PC-9 (cell line): ENCODE measurements at regions not wholly inside any gene's neighbourhood (a gene's known extent, or its start where the extent isn't known, plus 50 kb on each side); places are given as distances from the start of the nearest gene placed in this dataset.

Source experiments
- BruUV-seq: library from RNA; stranded (reverse); fragments of 400-500 nt; replicated peaks from 2 replicates; lab custom pipeline; 2021; lab: Mats Ljungman, UMichigan
- CTCF ChIA-PET: fragments of 300-600 bp; sonication (Branson Sonifier 250); formaldehyde crosslinking; loops from one replicate; lab custom pipeline; 2022; ENCODE audit warnings: antibody characterized with exemption; lab: Charles Lee
- POLR2A ChIA-PET: fragments of 300-600 bp; sonication (Branson Sonifier 250); formaldehyde crosslinking; loops from one replicate; lab custom pipeline; 2022; ENCODE audit warnings: antibody characterized with exemption; ENCODE audit not compliant: unreplicated experiment; lab: Charles Lee
- DNase-seq, 2 experiments: peaks; one replicate each; pipeline versions ENCODE4 v3.0.0 to v3.0.0-alpha.2; 2015 to 2022; ENCODE audit warnings: mixed read lengths in 1 of 2
- H2AFZ ChIP-seq: fragments of 200-600 bp; sonication (generic); 2 replicates; pipeline ENCODE4 v1.8.1; 2017; ENCODE audit warnings: antibody characterized with exemption
- H3F3A ChIP-seq: fragments of 200-600 bp; sonication (generic); 2 replicates; pipeline ENCODE4 v1.8.1; 2017; ENCODE audit warnings: antibody characterized with exemption, mild to moderate bottlenecking, low read depth; ENCODE audit not compliant: insufficient read depth
- H3K27ac ChIP-seq: fragments of 200-600 bp; sonication (generic); 2 replicates; pipeline ENCODE4 v1.6.1; 2016; ENCODE audit warnings: mixed run types
- H3K27me3 ChIP-seq: fragments of 200-600 bp; sonication (generic); 2 replicates; pipeline ENCODE4 v1.6.1; 2016; ENCODE audit warnings: low read depth, mixed run types; ENCODE audit not compliant: insufficient read depth
- H3K36me3 ChIP-seq: fragments of 200-600 bp; sonication (generic); 2 replicates; pipeline ENCODE4 v1.6.1; 2016; ENCODE audit warnings: low read depth, mixed run types
- H3K4me1 ChIP-seq: fragments of 200-600 bp; sonication (generic); replicated peaks from 2 replicates; pipeline ENCODE4 v1.6.1; 2016; ENCODE audit warnings: mixed run types; ENCODE audit not compliant: insufficient read depth
- H3K4me2 ChIP-seq: fragments of 200-600 bp; sonication (generic); 2 replicates; pipeline ENCODE4 v1.6.1; 2017; ENCODE audit warnings: mixed run types
- H3K4me3 ChIP-seq: fragments of 200-600 bp; sonication (generic); 2 replicates; pipeline ENCODE4 v1.6.1; 2016; ENCODE audit warnings: mixed run types
- H3K79me2 ChIP-seq: fragments of 200-600 bp; sonication (generic); 2 replicates; pipeline ENCODE4 v1.6.1; 2017; ENCODE audit warnings: low read depth, mixed run types
- H3K9me2 ChIP-seq: fragments of 200-600 bp; sonication (generic); 2 replicates; pipeline ENCODE4 v1.8.1; 2017; ENCODE audit warnings: mild to moderate bottlenecking; ENCODE audit not compliant: insufficient read depth
- H3K9me3 ChIP-seq: fragments of 200-600 bp; sonication (generic); 2 replicates; pipeline ENCODE4 v1.8.1; 2016; ENCODE audit warnings: low read depth; ENCODE audit not compliant: insufficient read depth
- H4K20me1 ChIP-seq: fragments of 200-600 bp; sonication (generic); 2 replicates; pipeline ENCODE4 v1.8.1; 2017; ENCODE audit not compliant: insufficient read depth
- EZH2 ChIP-seq: fragments of 200-600 bp; sonication (generic); IDR thresholded peaks from 2 replicates; pipeline ENCODE4 v1.8.0; 2017; ENCODE audit warnings: antibody characterized with exemption, low read depth
- intact Hi-C: fragments of 100-400 bp; cut with micrococcal nuclease; formaldehyde crosslinking; loops from one replicate; pipeline ENCODE4 v1.10.0; 2022; ENCODE audit not compliant: unreplicated experiment
- TF ChIP-seq, protein P1 (sequence below): fragments of 200-600 bp; sonication (generic); conservative IDR thresholded peaks from 2 replicates; pipeline ENCODE4 v1.6.1; 2017; ENCODE audit warnings: mixed run types, antibody characterized with exemption, mild to moderate bottlenecking, moderate library complexity

DNA sequence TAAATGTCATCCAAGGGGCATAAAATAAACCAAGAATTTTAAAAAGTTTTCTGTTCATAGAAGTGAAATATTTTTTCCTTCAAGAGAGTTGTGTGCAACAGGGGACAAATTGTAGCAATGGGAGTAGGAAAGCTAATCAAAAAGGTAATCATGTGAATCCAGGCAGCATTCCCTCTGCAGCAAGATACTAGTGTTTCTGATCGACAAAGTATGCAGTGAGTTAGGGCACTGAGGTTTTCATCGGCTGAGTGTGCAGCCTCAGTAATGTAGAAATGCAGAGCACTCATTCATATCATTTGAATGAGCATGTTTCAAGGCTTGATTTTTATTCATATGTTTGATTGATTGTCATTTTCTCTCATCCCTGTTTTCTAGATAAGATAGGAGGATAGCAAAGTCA lies 321.7 kb downstream of the PCDH7 start:
- H3K4me1 ChIP-seq, result peaks cover 16% of the 10 kb centered on the region
- no peaks in the 10 kb centered on the region for H3F3A ChIP-seq
- H3K27me3 ChIP-seq, result no peaks in the 10 kb centered on the region
- intact Hi-C loops, result loop anchor here (10.0 kb wide), 1 partner anchor 333 kb away; no protein-coding TSS in a partner anchor
- H3K36me3 ChIP-seq, result no peaks in the 10 kb centered on the region
- H3K27ac ChIP-seq, result no peak overlapping the region
- no peaks in the 10 kb centered on the region for H4K20me1 ChIP-seq
- H3K4me3 ChIP-seq, result no peak overlapping the region
- no peak overlapping the region for H3K4me2 ChIP-seq
- no peaks in the 10 kb centered on the region for H3K9me3 ChIP-seq
- CTCF ChIA-PET, result no interaction called here
- POLR2A ChIA-PET, result no interaction called here
- TF ChIP-seq, protein P1, sequence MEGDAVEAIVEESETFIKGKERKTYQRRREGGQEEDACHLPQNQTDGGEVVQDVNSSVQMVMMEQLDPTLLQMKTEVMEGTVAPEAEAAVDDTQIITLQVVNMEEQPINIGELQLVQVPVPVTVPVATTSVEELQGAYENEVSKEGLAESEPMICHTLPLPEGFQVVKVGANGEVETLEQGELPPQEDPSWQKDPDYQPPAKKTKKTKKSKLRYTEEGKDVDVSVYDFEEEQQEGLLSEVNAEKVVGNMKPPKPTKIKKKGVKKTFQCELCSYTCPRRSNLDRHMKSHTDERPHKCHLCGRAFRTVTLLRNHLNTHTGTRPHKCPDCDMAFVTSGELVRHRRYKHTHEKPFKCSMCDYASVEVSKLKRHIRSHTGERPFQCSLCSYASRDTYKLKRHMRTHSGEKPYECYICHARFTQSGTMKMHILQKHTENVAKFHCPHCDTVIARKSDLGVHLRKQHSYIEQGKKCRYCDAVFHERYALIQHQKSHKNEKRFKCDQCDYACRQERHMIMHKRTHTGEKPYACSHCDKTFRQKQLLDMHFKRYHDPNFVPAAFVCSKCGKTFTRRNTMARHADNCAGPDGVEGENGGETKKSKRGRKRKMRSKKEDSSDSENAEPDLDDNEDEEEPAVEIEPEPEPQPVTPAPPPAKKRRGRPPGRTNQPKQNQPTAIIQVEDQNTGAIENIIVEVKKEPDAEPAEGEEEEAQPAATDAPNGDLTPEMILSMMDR, result no peak
- no peak for DNase-seq
- no peaks in the 10 kb centered on the region for H3K9me2 ChIP-seq
- BruUV-seq, result no TSS peak
- H2AFZ ChIP-seq, result no peak overlapping the region
- no peaks in the 10 kb centered on the region for H3K79me2 ChIP-seq

DNA sequence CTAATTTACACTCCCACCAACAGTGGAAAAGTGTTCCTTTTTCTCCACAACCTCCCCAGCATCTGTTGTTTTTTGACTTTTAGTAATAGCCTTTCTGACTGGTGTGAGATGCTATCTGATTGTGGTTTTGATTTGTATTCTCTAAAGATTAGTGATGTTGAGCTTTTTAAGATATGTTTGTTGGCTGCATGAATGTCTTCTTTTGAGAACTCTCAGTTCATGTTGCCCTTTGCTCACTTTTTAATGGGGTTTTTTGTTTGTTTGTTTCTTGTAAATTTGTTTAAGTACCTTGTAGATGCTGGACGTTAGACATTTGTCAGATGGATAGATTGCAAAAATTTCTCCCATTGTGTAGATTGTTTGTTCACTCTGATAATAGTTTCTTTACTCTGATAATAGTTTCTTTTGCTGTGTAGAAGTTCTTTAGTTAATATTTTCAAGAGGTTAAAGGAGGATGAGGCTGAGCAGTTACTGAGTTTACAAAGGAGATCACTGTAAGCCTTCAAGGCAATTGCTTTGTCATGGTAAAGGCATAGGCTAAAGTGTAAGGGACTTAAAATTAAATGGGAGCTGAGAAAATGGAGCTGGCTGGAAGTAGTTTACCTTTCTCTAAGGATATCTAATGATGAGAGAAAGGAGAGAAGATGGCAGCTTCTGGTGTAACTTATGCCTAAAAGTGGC lies 323.4 kb downstream of the PCDH7 start:
- Histone ChIP-seq H3K9me2 (no peaks in the 10 kb centered on the region), H3K27me3 (no peaks in the 10 kb centered on the region), H3F3A (no peaks in the 10 kb centered on the region), H4K20me1 (no peaks in the 10 kb centered on the region), H3K4me3 (no peak overlapping the region), H3K9me3 (no peaks in the 10 kb centered on the region), H3K79me2 (no peaks in the 10 kb centered on the region), H2AFZ (no peak overlapping the region), H3K36me3 (no peaks in the 10 kb centered on the region), H3K4me2 (no peak overlapping the region), H3K4me1 (peaks cover 16% of the 10 kb centered on the region), H3K27ac (no peak overlapping the region)
- CTCF ChIA-PET, result no interaction called here
- no TSS peak for BruUV-seq
- POLR2A ChIA-PET, result no interaction called here
- TF ChIP-seq, protein P1, result no peak
- TF ChIP-seq EZH2, result no peak
- no peak for DNase-seq
- intact Hi-C loops, result loop anchor here (2.0 to 10.0 kb wide), 3 partner anchors 45 to 331 kb away; no protein-coding TSS in a partner anchor

DNA sequence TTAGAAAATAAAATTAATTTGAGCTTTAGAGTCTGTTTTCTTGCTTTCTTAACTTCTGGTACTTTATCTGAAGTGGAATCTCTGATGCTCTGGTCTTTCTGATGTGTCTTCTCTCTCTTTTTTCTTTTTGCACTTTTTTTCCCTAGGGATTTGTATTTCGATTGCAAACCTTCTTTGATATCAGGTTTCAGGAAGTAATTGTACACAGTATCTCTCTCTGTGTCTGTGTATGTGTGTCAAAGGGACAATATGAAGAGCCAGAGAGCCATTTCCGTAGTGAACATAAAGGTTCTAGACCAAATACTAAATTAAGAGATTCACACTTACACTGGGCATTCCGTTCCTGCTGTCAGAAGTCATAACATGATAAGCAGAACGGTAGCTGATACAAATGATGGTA lies 325.0 kb downstream of the PCDH7 start:
- no peak overlapping the region for H2AFZ ChIP-seq
- H3F3A ChIP-seq, result no peaks in the 10 kb centered on the region
- H3K36me3 ChIP-seq, result no peaks in the 10 kb centered on the region
- no peak for TF ChIP-seq EZH2
- TF ChIP-seq, protein P1, result no peak
- ChIA-PET POLR2A (no interaction called here), CTCF (interaction anchor here (0.9 to 1.4 kb wide), 2 partner anchors 81 to 326 kb away, joined by 4 read pairs; no protein-coding TSS in a partner anchor)
- peak overlapping the region; percentile 38 for H3K4me2 ChIP-seq
- no peaks in the 10 kb centered on the region for H3K9me2 ChIP-seq
- H3K9me3 ChIP-seq, result no peaks in the 10 kb centered on the region
- no peak overlapping the region for H3K4me3 ChIP-seq
- no peaks in the 10 kb centered on the region for H4K20me1 ChIP-seq
- peak in 1 of 2 experiments; percentile 39 for DNase-seq
- BruUV-seq, result no TSS peak
- intact Hi-C loops, result loop anchor here (1.0 to 10.0 kb wide), 4 partner anchors 44 to 330 kb away; partner anchors contain the start of gene PCDH7
- H3K79me2 ChIP-seq, result no peaks in the 10 kb centered on the region
- H3K27me3 ChIP-seq, result no peaks in the 10 kb centered on the region
- H3K27ac ChIP-seq, result 0 out of 2 replicates have a peak overlapping the region, but pooled peaks have one; percentile 15
- peaks cover 16% of the 10 kb centered on the region for H3K4me1 ChIP-seq
